Thoracic aorta (tissue), 2 donors: ENCODE measurements at regions not wholly inside any gene's neighbourhood (a gene's known extent, or its start where the extent isn't known, plus 50 kb on each side); places are given as distances from the start of the nearest gene placed in this dataset.

Experiments used
- ATAC-seq: fragments of 150-250 bp; one replicate; pipeline ENCODE4 v1.8.0; 2017; ENCODE audit warnings: low read depth; ENCODE audit not compliant: insufficient number of reproducible peaks, low FRiP score
- DNase-seq: peaks from one replicate; pipeline ENCODE4 v3.0.0-alpha.2; 2020; ENCODE audit warnings: low spot score
- H3K27ac ChIP-seq, 2 donors: fragments of 200-600 bp; sonication (generic); 1 replicate in 1 of 2; 2 replicates in 1 of 2; pipeline ENCODE4 v1.5.1; 2016; ENCODE audit warnings: mild to moderate bottlenecking in 2 of 2, moderate library complexity in 2 of 2
- H3K27me3 ChIP-seq: fragments of 200-600 bp; sonication (generic); replicated peaks from 2 replicates; pipeline ENCODE4 v1.6.0; 2016; ENCODE audit warnings: mild to moderate bottlenecking; ENCODE audit not compliant: insufficient read depth
- H3K36me3 ChIP-seq: fragments of 200-600 bp; sonication (generic); one replicate; pipeline ENCODE4 v1.5.1; 2016
- H3K4me1 ChIP-seq, 2 donors: fragments of 200-600 bp; sonication (generic); 1 replicate in 1 of 2; 2 replicates in 1 of 2; pipeline versions ENCODE4 v1.5.1 to v1.6.0; 2016; ENCODE audit warnings: low read depth in 2 of 2, mild to moderate bottlenecking in 1 of 2; ENCODE audit not compliant: control insufficient read depth in 1 of 2
- H3K4me3 ChIP-seq: fragments of 200-600 bp; sonication (generic); 2 replicates; pipeline ENCODE4 v1.5.1; 2016; ENCODE audit warnings: mild to moderate bottlenecking
- H3K9me3 ChIP-seq: fragments of 200-600 bp; sonication (generic); 2 replicates; pipeline ENCODE4 v1.5.1; 2016
- TF ChIP-seq, protein P1 (sequence below): fragments of 200-600 bp; sonication (generic); IDR thresholded peaks from one replicate; pipeline ENCODE4 v1.5.1; 2019; ENCODE audit warnings: antibody characterized with exemption

- TF ChIP-seq, protein P1, sequence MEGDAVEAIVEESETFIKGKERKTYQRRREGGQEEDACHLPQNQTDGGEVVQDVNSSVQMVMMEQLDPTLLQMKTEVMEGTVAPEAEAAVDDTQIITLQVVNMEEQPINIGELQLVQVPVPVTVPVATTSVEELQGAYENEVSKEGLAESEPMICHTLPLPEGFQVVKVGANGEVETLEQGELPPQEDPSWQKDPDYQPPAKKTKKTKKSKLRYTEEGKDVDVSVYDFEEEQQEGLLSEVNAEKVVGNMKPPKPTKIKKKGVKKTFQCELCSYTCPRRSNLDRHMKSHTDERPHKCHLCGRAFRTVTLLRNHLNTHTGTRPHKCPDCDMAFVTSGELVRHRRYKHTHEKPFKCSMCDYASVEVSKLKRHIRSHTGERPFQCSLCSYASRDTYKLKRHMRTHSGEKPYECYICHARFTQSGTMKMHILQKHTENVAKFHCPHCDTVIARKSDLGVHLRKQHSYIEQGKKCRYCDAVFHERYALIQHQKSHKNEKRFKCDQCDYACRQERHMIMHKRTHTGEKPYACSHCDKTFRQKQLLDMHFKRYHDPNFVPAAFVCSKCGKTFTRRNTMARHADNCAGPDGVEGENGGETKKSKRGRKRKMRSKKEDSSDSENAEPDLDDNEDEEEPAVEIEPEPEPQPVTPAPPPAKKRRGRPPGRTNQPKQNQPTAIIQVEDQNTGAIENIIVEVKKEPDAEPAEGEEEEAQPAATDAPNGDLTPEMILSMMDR: no peak
- Histone ChIP-seq H3K9me3 (no peaks in the 10 kb centered on the region), H3K27me3 (no peaks in the 10 kb centered on the region), H3K36me3 (no peaks in the 10 kb centered on the region), H3K4me3 (no peak overlapping the region), H3K4me1 (no peaks in the 10 kb centered on the region), H3K27ac (no peak overlapping the region)
- no peak for DNase-seq
- no peak for ATAC-seq
Observed at GRCh38 chr1:221832617-221833016, 90.7 kb upstream of the DUSP10 start.

DNA sequence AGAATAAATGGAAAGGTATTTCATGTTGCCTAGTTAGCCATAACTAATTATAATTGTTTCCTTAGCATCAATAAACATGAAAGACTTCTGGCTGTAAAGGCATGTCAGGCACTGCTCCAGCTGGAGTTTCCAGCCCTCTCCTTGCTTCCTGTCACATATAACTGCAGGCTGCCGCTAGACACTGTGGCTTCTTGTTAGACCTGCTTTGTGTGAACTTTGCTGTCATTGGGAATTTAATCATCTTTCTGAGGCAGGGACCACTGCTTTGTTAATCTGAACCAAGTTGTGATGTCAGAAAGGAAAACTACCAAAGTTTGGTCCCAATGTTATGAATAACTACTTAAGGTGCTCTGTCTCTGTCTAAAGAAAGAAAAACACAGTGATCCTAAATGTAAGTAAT is 90.3 kb upstream of the DUSP10 start:
- Histone ChIP-seq H3K27ac (no peak overlapping the region), H3K36me3 (no peaks in the 10 kb centered on the region), H3K4me1 (no peaks in the 10 kb centered on the region), H3K9me3 (no peaks in the 10 kb centered on the region), H3K4me3 (no peak overlapping the region), H3K27me3 (no peaks in the 10 kb centered on the region)
- DNase-seq (no peak), ATAC-seq (no peak)
- TF ChIP-seq, protein P1: no peak

DNA sequence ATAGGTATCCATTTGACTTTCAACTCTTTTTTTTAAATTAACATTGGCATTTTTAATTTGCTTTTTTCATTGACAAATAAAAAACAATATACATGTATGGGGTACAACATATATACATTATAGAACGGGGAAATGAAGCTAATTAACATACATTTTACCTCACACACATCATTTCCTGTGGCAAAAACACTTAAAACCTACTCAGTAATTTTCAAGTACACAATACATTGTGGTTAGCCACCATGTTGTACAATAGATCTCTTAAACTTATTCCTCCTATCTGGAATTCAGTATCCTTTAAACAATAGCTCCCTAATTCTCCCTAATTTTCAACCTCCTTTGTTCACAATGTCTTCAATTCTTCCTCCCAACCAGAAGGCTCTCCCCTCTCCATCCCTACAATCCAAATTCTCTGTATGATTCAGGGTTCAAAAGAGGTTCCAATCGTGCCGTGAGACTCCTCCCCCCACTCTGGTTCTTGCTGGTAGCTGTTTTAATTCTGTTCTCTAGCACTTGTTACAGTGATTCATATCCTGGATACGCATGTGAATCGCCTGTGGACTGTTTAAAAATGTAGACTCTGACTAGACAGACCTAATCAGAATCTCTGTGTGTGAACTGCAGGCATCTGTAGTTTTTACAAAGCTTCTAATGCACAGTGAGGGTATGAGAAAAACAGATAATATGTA is 87.6 kb upstream of the DUSP10 start:
- DNase-seq (no peak), ATAC-seq (no peak)
- Histone ChIP-seq H3K4me1 (no peaks in the 10 kb centered on the region), H3K4me3 (no peak overlapping the region), H3K27me3 (no peaks in the 10 kb centered on the region), H3K9me3 (no peaks in the 10 kb centered on the region), H3K27ac (no peak overlapping the region), H3K36me3 (no peaks in the 10 kb centered on the region)
- TF ChIP-seq, protein P1: no peak

DNA sequence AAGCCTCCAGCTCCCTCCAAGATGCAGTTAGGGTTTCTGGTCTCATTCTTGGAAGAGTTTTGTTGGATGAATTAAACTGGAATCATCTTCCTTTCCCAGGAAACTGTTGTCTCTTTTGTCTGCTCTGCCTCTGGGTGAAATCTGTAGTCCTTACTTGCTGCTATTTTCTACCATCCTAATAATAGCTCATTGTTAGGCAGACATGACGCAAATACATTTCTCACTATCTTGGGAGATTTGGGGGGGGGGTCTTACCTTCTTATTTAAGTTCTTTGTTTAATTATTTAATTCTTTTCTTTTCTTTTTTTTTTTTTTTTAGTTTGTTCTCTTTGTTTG is 85.4 kb upstream of the DUSP10 start:
- TF ChIP-seq, protein P1: no peak
- DNase-seq (no peak), ATAC-seq (no peak)

DNA sequence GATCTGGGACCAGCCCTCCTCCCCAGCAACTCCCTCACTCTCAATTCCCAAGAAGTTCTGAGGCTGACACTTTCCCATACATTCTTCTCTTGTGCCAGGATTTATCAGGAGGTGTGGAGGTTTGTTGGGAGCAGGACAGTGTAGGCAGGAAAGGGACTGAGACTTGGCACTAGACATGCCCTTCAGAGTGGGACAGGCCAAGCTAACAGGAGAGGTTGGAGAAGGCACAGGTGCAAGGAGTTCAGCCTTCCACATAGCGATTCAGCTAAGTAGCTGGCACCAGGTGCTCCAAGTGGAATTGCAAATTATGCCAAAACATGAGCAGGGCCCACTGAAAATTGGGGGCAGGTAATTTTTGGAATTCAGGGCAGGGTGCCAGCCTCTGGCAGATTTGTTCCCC is 83.0 kb upstream of the DUSP10 start:
- Histone ChIP-seq H3K27ac (no peak overlapping the region), H3K4me3 (no peak overlapping the region), H3K4me1 (no peaks in the 10 kb centered on the region), H3K36me3 (no peaks in the 10 kb centered on the region), H3K9me3 (no peaks in the 10 kb centered on the region), H3K27me3 (no peaks in the 10 kb centered on the region)
- DNase-seq (no peak), ATAC-seq (no peak)
- TF ChIP-seq, protein P1: no peak

More for the DNA sequence above, 85.4 kb upstream of the DUSP10 start:
- H3K27me3 ChIP-seq: no peaks in the 10 kb centered on the region
- H3K4me3 ChIP-seq: no peak overlapping the region
- no peaks in the 10 kb centered on the region for H3K4me1 ChIP-seq
- no peak overlapping the region for H3K27ac ChIP-seq
- H3K9me3 ChIP-seq: no peaks in the 10 kb centered on the region
- H3K36me3 ChIP-seq: no peaks in the 10 kb centered on the region
